Neuronal stem cell (in vitro differentiated cells): ENCODE measurements at regions not wholly inside any gene's neighbourhood (a gene's known extent, or its start where the extent isn't known, plus 50 kb on each side); places are given as distances from the start of the nearest gene placed in this dataset.

Experiments
- DNase-seq: peaks from one replicate; pipeline ENCODE4 v3.0.0-alpha.2; 2013; ENCODE audit warnings: low spot score
- H2AFZ ChIP-seq: one replicate; pipeline ENCODE4 v1.6.1; 2013; ENCODE audit warnings: mild to moderate bottlenecking, low read length, inconsistent platforms
- H2AK5ac ChIP-seq: 2 replicates; pipeline ENCODE4 v1.6.1; 2013; ENCODE audit warnings: low read depth, mild to moderate bottlenecking, inconsistent platforms, low read length, moderate library complexity, mixed read lengths
- H2BK120ac ChIP-seq: 2 replicates; pipeline ENCODE4 v1.6.1; 2013; ENCODE audit warnings: low read depth, mild to moderate bottlenecking, inconsistent platforms, low read length, moderate library complexity, mixed read lengths
- H2BK12ac ChIP-seq: one replicate; pipeline ENCODE4 v1.6.1; 2013; ENCODE audit warnings: low read length, inconsistent platforms
- H2BK15ac ChIP-seq: 2 replicates; pipeline ENCODE4 v1.6.1; 2013; ENCODE audit warnings: mild to moderate bottlenecking, low read length, inconsistent platforms, mixed read lengths
- H2BK5ac ChIP-seq: one replicate; pipeline ENCODE4 v1.6.1; 2013; ENCODE audit warnings: inconsistent platforms, mild to moderate bottlenecking, low read length, moderate library complexity
- H3K14ac ChIP-seq: one replicate; pipeline ENCODE4 v1.6.1; 2013; ENCODE audit warnings: low read length, inconsistent platforms
- H3K18ac ChIP-seq: 2 replicates; pipeline ENCODE4 v1.6.1; 2013; ENCODE audit warnings: low read length, inconsistent platforms
- H3K23ac ChIP-seq: 2 replicates; pipeline ENCODE4 v1.6.1; 2013; ENCODE audit warnings: low read depth, mild to moderate bottlenecking, mixed read lengths, low read length, inconsistent platforms; ENCODE audit not compliant: poor library complexity
- H3K27ac ChIP-seq: replicated peaks from 3 replicates; pipeline ENCODE4 v1.5.1; 2013; ENCODE audit warnings: low read length, inconsistent platforms
- H3K27me3 ChIP-seq, 3 experiments: 2 replicates each; pipeline ENCODE4 v1.6.1; 2013; ENCODE audit warnings: low read length in 3 of 3, mild to moderate bottlenecking in 2 of 3, inconsistent platforms in 1 of 3, low read depth in 1 of 3, mixed read lengths in 1 of 3, moderate library complexity in 1 of 3; ENCODE audit not compliant: control insufficient read depth in 3 of 3, insufficient read depth in 3 of 3
- H3K36me3 ChIP-seq, 2 donors: replicated peaks in 1 of 2; 2 replicates each; pipeline ENCODE4 v1.6.1; 2013; ENCODE audit warnings: low read length in 2 of 2; ENCODE audit not compliant: control insufficient read depth in 2 of 2, insufficient read depth in 2 of 2
- H3K4ac ChIP-seq: 2 replicates; pipeline ENCODE4 v1.6.1; 2013; ENCODE audit warnings: inconsistent platforms, mild to moderate bottlenecking, low read length, moderate library complexity
- H3K4me1 ChIP-seq, 2 donors: 1 replicate in 1 of 2; 2 replicates in 1 of 2; pipeline ENCODE4 v1.6.1; 2013; ENCODE audit warnings: low read length in 2 of 2, low read depth in 1 of 2; ENCODE audit not compliant: control insufficient read depth in 2 of 2, insufficient read depth in 1 of 2
- H3K4me2 ChIP-seq: one replicate; pipeline ENCODE4 v1.6.1; 2013; ENCODE audit warnings: mild to moderate bottlenecking, low read length, inconsistent platforms; ENCODE audit not compliant: insufficient read depth, poor library complexity, severe bottlenecking
- H3K4me3 ChIP-seq, 2 donors: 2 replicates each; pipeline ENCODE4 v1.5.1; 2013; ENCODE audit warnings: low read length in 2 of 2, mild to moderate bottlenecking in 2 of 2, inconsistent platforms in 1 of 2, moderate library complexity in 1 of 2
- H3K79me1 ChIP-seq: one replicate; pipeline ENCODE4 v1.6.1; 2013; ENCODE audit warnings: low read depth, mild to moderate bottlenecking, inconsistent platforms, low read length, moderate library complexity
- H3K9ac ChIP-seq: one replicate; pipeline ENCODE4 v1.6.1; 2013; ENCODE audit warnings: mild to moderate bottlenecking, low read depth, low read length, inconsistent platforms; ENCODE audit not compliant: poor library complexity
- H3K9me3 ChIP-seq, 2 donors: replicated peaks in 1 of 2; 2 replicates each; pipeline versions ENCODE3 to v1.6.1; 2013; ENCODE audit warnings: low read length in 2 of 2, mild to moderate bottlenecking in 2 of 2, inconsistent platforms in 1 of 2, low read depth in 1 of 2, mixed read lengths in 1 of 2, moderate library complexity in 1 of 2; ENCODE audit not compliant: control insufficient read depth in 2 of 2, insufficient read depth in 1 of 2
- H4K8ac ChIP-seq: one replicate; pipeline ENCODE4 v1.6.1; 2013; ENCODE audit warnings: low read depth, mild to moderate bottlenecking, inconsistent platforms, low read length, moderate library complexity
- H4K91ac ChIP-seq: one replicate; pipeline ENCODE4 v1.6.1; 2013; ENCODE audit warnings: low read length, low read depth, mild to moderate bottlenecking, inconsistent platforms; ENCODE audit not compliant: poor library complexity
- WGBS, 2 donors: extraction: QIAGEN DNeasy Blood & Tissue Kit; methylation state at CpG; one replicate each; pipeline ENCODE4 v1.1.7; 2013; ENCODE audit warnings: missing lambda C conversion rate in 2 of 2, mixed read lengths in 1 of 2; ENCODE audit not compliant: insufficient read length in 2 of 2, insufficient replicate concordance in 1 of 2; ENCODE audit errors: extremely low coverage in 2 of 2; 5-methylcytosine and 5-hydroxymethylcytosine counted together

DNA sequence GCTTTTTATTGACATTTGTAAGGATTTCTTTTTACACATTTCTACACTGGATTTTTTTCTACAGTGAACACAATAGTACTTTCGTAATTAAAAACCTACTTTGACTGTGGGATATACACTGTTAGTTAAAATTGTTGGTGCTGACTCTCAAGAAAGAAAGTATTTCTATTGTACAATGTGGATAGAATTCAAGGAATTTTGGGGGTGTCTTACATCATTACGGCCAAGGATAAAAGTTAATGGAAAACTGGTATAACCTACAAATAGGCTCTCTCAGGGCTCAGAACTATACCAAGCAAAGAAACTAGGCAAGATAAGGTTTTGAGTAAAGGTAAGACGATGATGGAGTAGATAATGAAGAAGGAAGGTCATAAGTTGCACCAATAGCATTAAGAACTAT lies 198.4 kb upstream of the PARD3B start:
- H3K4me3 ChIP-seq: no peak overlapping the region
- H2AK5ac ChIP-seq: no peak overlapping the region
- no peak overlapping the region for H3K4ac ChIP-seq
- no peaks in the 10 kb centered on the region for H3K4me1 ChIP-seq
- no peak for DNase-seq
- H4K91ac ChIP-seq: no peak overlapping the region
- no peak overlapping the region for H3K4me2 ChIP-seq
- no peak overlapping the region for H3K18ac ChIP-seq
- no peak overlapping the region for H3K27ac ChIP-seq
- H4K8ac ChIP-seq: no peak overlapping the region
- H3K23ac ChIP-seq: no peak overlapping the region
- no peaks in the 10 kb centered on the region for H3K79me1 ChIP-seq
- no peak overlapping the region for H3K14ac ChIP-seq
- no peak overlapping the region for H3K9ac ChIP-seq
- H2BK120ac ChIP-seq: no peak overlapping the region
- H2BK12ac ChIP-seq: no peak overlapping the region
- peaks cover 0 to 8% of the 10 kb centered on the region in 2 donors for H3K9me3 ChIP-seq
- no peaks in the 10 kb centered on the region for H3K36me3 ChIP-seq
- no peak overlapping the region for H2BK15ac ChIP-seq
- no CpG with 5 or more reads among the region's 3 CpGs for WGBS, 2 donors
- no peak overlapping the region for H2BK5ac ChIP-seq
- no peaks in the 10 kb centered on the region for H3K27me3 ChIP-seq
- H2AFZ ChIP-seq: no peak overlapping the region

DNA sequence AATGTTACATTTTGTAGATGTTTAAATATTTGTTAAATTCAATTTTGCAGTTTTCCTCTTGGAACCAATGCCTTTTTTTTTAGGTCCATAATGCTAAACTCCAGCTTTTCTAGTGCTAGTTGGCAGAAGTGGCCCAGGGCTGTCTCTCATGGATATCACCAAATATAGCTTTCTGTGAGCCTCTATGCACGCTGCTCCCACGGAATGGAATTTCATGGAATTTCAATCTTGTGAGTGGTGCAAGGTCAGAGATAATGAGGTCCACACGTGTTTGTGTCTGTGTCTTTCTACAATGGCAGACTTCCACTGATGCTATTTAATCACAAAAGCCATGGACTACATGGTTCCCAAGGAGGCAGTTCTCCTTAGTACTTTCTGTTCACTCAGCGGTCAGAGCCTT lies 191.5 kb upstream of the PARD3B start:
- Histone ChIP-seq H3K23ac (no peak overlapping the region), H2BK15ac (no peak overlapping the region), H3K4me1 (peaks cover 0 to 5% of the 10 kb centered on the region in 2 donors), H3K27me3 (no peaks in the 10 kb centered on the region), H2AK5ac (no peak overlapping the region), H3K18ac (no peak overlapping the region), H3K4ac (no peak overlapping the region), H3K14ac (no peak overlapping the region), H2AFZ (no peak overlapping the region), H2BK120ac (no peak overlapping the region), H3K36me3 (no peaks in the 10 kb centered on the region), H2BK12ac (no peak overlapping the region), H3K4me2 (no peak overlapping the region), H3K9me3 (peaks cover 0 to 2% of the 10 kb centered on the region in 2 donors), H3K27ac (no peak overlapping the region), H3K79me1 (no peaks in the 10 kb centered on the region), H3K4me3 (no peak overlapping the region), H4K8ac (no peak overlapping the region), H3K9ac (no peak overlapping the region), H2BK5ac (no peak overlapping the region), H4K91ac (no peak overlapping the region)
- no peak for DNase-seq
- no CpG with 5 or more reads among the region's 4 CpGs for WGBS, 2 donors

- H3K18ac ChIP-seq: peak overlapping the region; percentile 25
- H2AFZ ChIP-seq: no peak overlapping the region
- H2BK12ac ChIP-seq: no peak overlapping the region
- no peak overlapping the region for H3K27ac ChIP-seq
- H3K4me1 ChIP-seq: peaks cover 0 to 5% of the 10 kb centered on the region in 2 donors
- no peaks in the 10 kb centered on the region for H3K36me3 ChIP-seq
- H3K27me3 ChIP-seq: no peaks in the 10 kb centered on the region
- no peak overlapping the region for H2AK5ac ChIP-seq
- H3K9me3 ChIP-seq: no peaks in the 10 kb centered on the region
- H3K9ac ChIP-seq: no peak overlapping the region
- no peak overlapping the region for H2BK5ac ChIP-seq
- H3K4me3 ChIP-seq: no peak overlapping the region
- no peaks in the 10 kb centered on the region for H3K79me1 ChIP-seq
- no peak overlapping the region for H3K23ac ChIP-seq
- no peak overlapping the region for H3K4me2 ChIP-seq
- H2BK120ac ChIP-seq: no peak overlapping the region
- WGBS, 2 donors: no CpG with 5 or more reads among the region's 2 CpGs
- no peak overlapping the region for H3K4ac ChIP-seq
- no peak overlapping the region for H4K8ac ChIP-seq
- H4K91ac ChIP-seq: no peak overlapping the region
- DNase-seq: no peak
- H3K14ac ChIP-seq: no peak overlapping the region
- H2BK15ac ChIP-seq: no peak overlapping the region
Observed at GRCh38 chr2:204354442-204354856, 190.8 kb upstream of the PARD3B start.

GRCh38 chr2:204355688-204356087 lies 189.6 kb upstream of the PARD3B start:
- H2BK120ac ChIP-seq: no peak overlapping the region
- H3K4me1 ChIP-seq: peaks cover 0 to 5% of the 10 kb centered on the region in 2 donors
- no peaks in the 10 kb centered on the region for H3K36me3 ChIP-seq
- no peaks in the 10 kb centered on the region for H3K27me3 ChIP-seq
- H2AFZ ChIP-seq: no peak overlapping the region
- H3K9me3 ChIP-seq: no peaks in the 10 kb centered on the region
- DNase-seq: no peak
- H3K18ac ChIP-seq: no peak overlapping the region
- H3K4me2 ChIP-seq: no peak overlapping the region
- no peak overlapping the region for H3K23ac ChIP-seq
- no peak overlapping the region for H2AK5ac ChIP-seq
- H2BK12ac ChIP-seq: no peak overlapping the region
- H4K91ac ChIP-seq: no peak overlapping the region
- H3K4me3 ChIP-seq: no peak overlapping the region
- H3K9ac ChIP-seq: no peak overlapping the region
- no peak overlapping the region for H2BK15ac ChIP-seq
- H3K79me1 ChIP-seq: no peaks in the 10 kb centered on the region
- H4K8ac ChIP-seq: no peak overlapping the region
- H3K27ac ChIP-seq: no peak overlapping the region
- no peak overlapping the region for H2BK5ac ChIP-seq
- no CpG with 5 or more reads among the region's 1 CpG for WGBS, 2 donors
- H3K4ac ChIP-seq: no peak overlapping the region
- H3K14ac ChIP-seq: no peak overlapping the region
